ENCODE measurements at regions not wholly inside any gene's neighbourhood (a gene's known extent, or its start where the extent isn't known, plus 50 kb on each side); places are given as distances from the start of the nearest gene placed in this dataset.

DNA sequence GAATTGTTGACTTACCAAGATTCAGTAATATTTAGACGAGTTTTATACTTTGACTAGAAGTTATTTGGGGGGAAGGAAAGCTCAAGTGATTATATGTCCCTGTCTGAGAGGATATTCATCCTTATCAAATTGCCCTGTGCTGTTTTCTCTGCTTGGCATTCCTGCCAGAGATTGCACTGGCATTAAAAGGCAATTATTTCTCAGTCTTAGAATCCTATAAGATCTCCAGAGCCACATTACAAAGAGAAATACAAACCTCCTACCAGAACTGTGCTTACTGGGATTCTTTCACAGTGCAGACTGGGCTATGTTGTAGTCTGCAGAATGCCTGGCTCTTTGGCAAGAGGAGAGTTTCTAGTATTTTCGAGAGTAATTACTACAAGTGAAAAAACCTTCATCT, 342.4 kb downstream of the HGF start:
- TF ChIP-seq, protein P1, sequence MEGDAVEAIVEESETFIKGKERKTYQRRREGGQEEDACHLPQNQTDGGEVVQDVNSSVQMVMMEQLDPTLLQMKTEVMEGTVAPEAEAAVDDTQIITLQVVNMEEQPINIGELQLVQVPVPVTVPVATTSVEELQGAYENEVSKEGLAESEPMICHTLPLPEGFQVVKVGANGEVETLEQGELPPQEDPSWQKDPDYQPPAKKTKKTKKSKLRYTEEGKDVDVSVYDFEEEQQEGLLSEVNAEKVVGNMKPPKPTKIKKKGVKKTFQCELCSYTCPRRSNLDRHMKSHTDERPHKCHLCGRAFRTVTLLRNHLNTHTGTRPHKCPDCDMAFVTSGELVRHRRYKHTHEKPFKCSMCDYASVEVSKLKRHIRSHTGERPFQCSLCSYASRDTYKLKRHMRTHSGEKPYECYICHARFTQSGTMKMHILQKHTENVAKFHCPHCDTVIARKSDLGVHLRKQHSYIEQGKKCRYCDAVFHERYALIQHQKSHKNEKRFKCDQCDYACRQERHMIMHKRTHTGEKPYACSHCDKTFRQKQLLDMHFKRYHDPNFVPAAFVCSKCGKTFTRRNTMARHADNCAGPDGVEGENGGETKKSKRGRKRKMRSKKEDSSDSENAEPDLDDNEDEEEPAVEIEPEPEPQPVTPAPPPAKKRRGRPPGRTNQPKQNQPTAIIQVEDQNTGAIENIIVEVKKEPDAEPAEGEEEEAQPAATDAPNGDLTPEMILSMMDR (optimal IDR thresholded peaks at IDR 0.05 in 1 of 3, IDR thresholded peaks at IDR 0.05 in 1 of 3, conservative IDR thresholded peaks at IDR 0.05 in 1 of 3; ENCODE audit: extremely low read depth in 1 of 3, insufficient read depth in 2 of 3, low read length in 3 of 3), result no peak
- TF ChIP-seq EZH2 (IDR thresholded peaks at IDR 0.05; ENCODE audit: low read length), result no peak
